ENCODE measurements at regions not wholly inside any gene's neighbourhood (a gene's known extent, or its start where the extent isn't known, plus 50 kb on each side); places are given as distances from the start of the nearest gene placed in this dataset.

DNA sequence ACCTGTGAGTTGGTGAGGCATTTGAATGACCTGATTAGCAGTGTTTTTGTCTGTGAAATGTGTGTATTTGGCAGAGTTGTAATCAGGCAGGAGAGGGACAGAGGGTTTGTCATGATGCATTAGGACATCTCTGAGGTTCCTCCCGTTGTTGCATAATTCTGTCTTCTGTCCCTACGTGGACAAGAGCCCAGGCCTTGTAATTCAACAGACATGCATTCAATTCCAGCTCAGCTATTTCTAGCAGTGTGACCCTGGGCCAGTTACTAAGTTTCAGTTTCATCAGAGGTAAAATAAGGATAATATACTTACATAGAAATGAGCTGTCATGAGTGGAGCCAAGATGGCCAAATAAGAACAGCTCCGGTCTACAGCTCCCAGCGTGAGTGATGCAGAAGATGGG lies 208.6 kb downstream of the SLC38A4 start:
- no peak for TF ChIP-seq SP1 (IDR thresholded peaks at IDR 0.05)
- TF ChIP-seq CTBP1 (IDR thresholded peaks at IDR 0.05; ENCODE audit: borderline replicate concordance): no peak
- no peak for TF ChIP-seq FOXM1 (IDR thresholded peaks at IDR 0.05; ENCODE audit: borderline replicate concordance)
- no peak for TF ChIP-seq ELF4 (IDR thresholded peaks at IDR 0.05)
- TF ChIP-seq NFRKB (IDR thresholded peaks at IDR 0.05): no peak
- TF ChIP-seq BHLHE40 (IDR thresholded peaks at IDR 0.05; ENCODE audit: borderline replicate concordance): no peak
- no peak for TF ChIP-seq HDGF (IDR thresholded peaks at IDR 0.05; ENCODE audit: borderline replicate concordance)
- DNase-seq (ENCODE audit: extremely low spot score): no peak
- POLR2A ChIA-PET: no interaction called here
- CTCF ChIA-PET: no interaction called here

DNA sequence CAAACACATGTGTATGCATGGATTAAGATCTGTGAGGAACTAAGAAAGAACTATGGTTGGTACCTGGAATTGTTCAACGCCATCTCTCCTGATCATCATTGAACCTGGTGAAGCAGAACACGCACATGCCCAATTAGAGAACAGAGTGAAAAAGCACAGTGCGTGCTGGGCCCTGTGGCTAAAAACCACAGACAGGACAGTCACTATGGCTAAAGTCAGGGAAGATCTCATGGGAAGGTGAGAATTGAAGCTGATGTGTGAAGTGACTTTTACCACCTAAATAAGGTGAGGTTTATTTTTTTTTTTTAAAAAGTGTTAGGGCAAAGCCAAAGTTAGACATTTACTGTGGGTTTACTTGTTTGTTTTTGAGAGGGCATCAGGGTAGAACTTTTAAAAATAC lies 215.0 kb downstream of the SLC38A4 start:
- POLR2A ChIA-PET: no interaction called here
- CTCF ChIA-PET: no interaction called here
- no peak for DNase-seq (ENCODE audit: extremely low spot score)
- TF ChIP-seq, protein P1, sequence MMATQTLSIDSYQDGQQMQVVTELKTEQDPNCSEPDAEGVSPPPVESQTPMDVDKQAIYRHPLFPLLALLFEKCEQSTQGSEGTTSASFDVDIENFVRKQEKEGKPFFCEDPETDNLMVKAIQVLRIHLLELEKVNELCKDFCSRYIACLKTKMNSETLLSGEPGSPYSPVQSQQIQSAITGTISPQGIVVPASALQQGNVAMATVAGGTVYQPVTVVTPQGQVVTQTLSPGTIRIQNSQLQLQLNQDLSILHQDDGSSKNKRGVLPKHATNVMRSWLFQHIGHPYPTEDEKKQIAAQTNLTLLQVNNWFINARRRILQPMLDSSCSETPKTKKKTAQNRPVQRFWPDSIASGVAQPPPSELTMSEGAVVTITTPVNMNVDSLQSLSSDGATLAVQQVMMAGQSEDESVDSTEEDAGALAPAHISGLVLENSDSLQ (IDR thresholded peaks at IDR 0.05): no peak
- no peak for TF ChIP-seq FOXM1 (IDR thresholded peaks at IDR 0.05; ENCODE audit: borderline replicate concordance)
- no peak for TF ChIP-seq L3MBTL2 (conservative IDR thresholded peaks at IDR 0.05)
- TF ChIP-seq ELF4 (IDR thresholded peaks at IDR 0.05): no peak
- no peak for TF ChIP-seq TARDBP (IDR thresholded peaks at IDR 0.05)
- TF ChIP-seq FOXK2 (IDR thresholded peaks at IDR 0.05): no peak
- TF ChIP-seq HDGF (IDR thresholded peaks at IDR 0.05; ENCODE audit: borderline replicate concordance): no peak
- TF ChIP-seq LEF1 (IDR thresholded peaks at IDR 0.05; ENCODE audit: borderline replicate concordance): no peak
- TF ChIP-seq ARNT (IDR thresholded peaks at IDR 0.05): no peak
- no peak for TF ChIP-seq CTBP1 (IDR thresholded peaks at IDR 0.05; ENCODE audit: borderline replicate concordance)
- TF ChIP-seq FOXA1 (IDR thresholded peaks at IDR 0.05): no peak
- TF ChIP-seq SP1 (IDR thresholded peaks at IDR 0.05): no peak
- no peak for TF ChIP-seq BHLHE40 (IDR thresholded peaks at IDR 0.05; ENCODE audit: borderline replicate concordance)
- no peak for TF ChIP-seq ZNF384 (IDR thresholded peaks at IDR 0.05)
- no peak for TF ChIP-seq NFRKB (IDR thresholded peaks at IDR 0.05)

DNA sequence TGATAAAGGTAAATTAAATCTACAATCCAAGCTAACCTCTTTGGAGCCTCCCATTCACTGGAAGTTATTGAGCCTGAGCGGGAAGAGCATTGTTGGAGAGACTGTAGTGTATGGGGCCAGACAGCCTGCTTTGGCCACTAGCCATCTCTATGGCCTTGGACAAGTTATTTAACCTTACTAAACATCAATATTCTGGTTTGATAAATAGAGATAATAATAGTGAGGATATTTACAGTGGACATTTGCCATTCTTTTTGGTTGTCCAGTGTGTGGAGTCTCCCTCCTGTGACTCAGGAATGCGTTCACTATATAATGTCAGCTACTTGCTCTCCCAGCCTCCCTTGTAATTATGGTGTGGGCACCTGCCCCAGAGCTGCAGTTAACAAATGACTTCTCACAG lies 216.1 kb downstream of the SLC38A4 start:
- TF ChIP-seq L3MBTL2 (conservative IDR thresholded peaks at IDR 0.05): no peak
- no peak for TF ChIP-seq FOXM1 (IDR thresholded peaks at IDR 0.05; ENCODE audit: borderline replicate concordance)
- TF ChIP-seq, protein P1 (IDR thresholded peaks at IDR 0.05): no peak
- no peak for DNase-seq (ENCODE audit: extremely low spot score)
- ChIA-PET CTCF (no interaction called here), POLR2A (no interaction called here)

DNA sequence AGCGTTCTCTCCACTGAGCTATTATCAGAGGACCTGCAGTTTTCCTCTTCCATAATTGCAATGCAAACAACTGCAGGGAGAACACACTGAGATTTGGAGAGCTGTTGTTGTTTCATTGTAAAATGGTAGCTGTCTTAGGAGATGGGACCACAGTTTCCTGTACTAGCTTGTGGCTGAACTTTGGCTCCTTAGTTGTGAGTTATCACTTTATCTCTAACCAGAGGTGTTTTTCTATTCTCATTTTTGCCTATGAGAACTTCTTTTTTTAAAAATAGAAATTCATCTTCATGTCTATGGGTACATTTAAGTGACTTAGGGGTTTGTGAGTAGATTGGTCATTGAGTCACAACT lies 216.5 kb downstream of the SLC38A4 start:
- ChIA-PET POLR2A (no interaction called here), CTCF (no interaction called here)

DNA sequence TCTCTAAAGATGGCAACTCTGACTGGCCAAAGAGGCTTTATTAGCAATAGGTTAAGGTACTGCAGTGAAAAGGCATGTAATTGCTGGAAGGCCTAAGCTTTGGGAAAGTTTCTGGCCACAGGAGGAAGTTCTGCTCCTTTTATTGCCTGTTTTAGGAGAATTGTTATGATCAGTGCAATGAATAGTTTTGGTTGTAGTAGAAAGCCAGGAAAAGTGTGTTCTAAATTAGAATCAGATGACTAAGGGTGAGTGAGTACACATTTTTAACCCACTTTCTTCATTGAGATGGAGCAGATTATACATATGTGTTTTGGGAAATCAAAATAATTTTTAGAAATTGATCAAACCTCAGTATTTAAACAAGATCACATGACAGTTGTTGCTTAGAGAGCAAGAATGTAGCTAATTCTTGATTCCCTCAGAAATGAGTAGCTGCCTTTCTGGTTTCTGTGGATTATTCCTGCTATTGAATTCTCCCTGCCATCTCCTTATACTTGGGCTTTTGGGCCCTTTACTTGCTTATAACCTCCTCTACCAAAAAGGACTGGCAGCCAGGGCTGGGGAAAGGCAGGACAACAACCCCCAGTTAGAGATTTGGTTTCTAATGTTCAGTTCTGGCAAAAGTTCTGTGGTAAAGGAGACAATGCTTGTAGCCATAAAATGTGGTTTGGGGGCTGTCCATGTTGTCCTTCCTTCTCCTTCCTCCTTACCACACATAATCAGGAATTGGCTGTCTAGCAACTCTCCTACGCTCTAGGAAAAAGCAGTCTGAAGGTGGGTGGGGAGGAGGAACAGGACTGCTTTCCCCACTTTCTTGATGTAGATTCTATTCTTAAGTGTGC lies 217.1 kb downstream of the SLC38A4 start:
- ChIA-PET POLR2A (no interaction called here), CTCF (no interaction called here)
- no peak for DNase-seq (ENCODE audit: extremely low spot score)
- TF ChIP-seq FOXK2 (IDR thresholded peaks at IDR 0.05) (no peak), SP1 (IDR thresholded peaks at IDR 0.05) (no peak), FOXM1 (IDR thresholded peaks at IDR 0.05; ENCODE audit: borderline replicate concordance) (no peak), FOXA1 (IDR thresholded peaks at IDR 0.05) (no peak), ELF4 (IDR thresholded peaks at IDR 0.05) (no peak), HDGF (IDR thresholded peaks at IDR 0.05; ENCODE audit: borderline replicate concordance) (no peak), TARDBP (IDR thresholded peaks at IDR 0.05) (no peak), L3MBTL2 (conservative IDR thresholded peaks at IDR 0.05) (no peak), CTBP1 (IDR thresholded peaks at IDR 0.05; ENCODE audit: borderline replicate concordance) (no peak), ARNT (IDR thresholded peaks at IDR 0.05) (no peak), LEF1 (IDR thresholded peaks at IDR 0.05; ENCODE audit: borderline replicate concordance) (no peak), SUZ12 (IDR thresholded peaks at IDR 0.05) (no peak), NFRKB (IDR thresholded peaks at IDR 0.05) (no peak), ZNF384 (IDR thresholded peaks at IDR 0.05) (no peak)
- TF ChIP-seq, protein P1 (IDR thresholded peaks at IDR 0.05): no peak

More for the DNA sequence above, 216.5 kb downstream of the SLC38A4 start:
- no peak for DNase-seq (ENCODE audit: extremely low spot score)
- TF ChIP-seq HDGF (IDR thresholded peaks at IDR 0.05; ENCODE audit: borderline replicate concordance) (no peak), L3MBTL2 (conservative IDR thresholded peaks at IDR 0.05) (no peak), SUZ12 (IDR thresholded peaks at IDR 0.05) (no peak), FOXK2 (IDR thresholded peaks at IDR 0.05) (no peak), ZNF384 (IDR thresholded peaks at IDR 0.05) (no peak), FOXM1 (IDR thresholded peaks at IDR 0.05; ENCODE audit: borderline replicate concordance) (no peak), NFRKB (IDR thresholded peaks at IDR 0.05) (no peak), LEF1 (IDR thresholded peaks at IDR 0.05; ENCODE audit: borderline replicate concordance) (no peak), ELF4 (IDR thresholded peaks at IDR 0.05) (no peak), FOXA1 (IDR thresholded peaks at IDR 0.05) (no peak), SP1 (IDR thresholded peaks at IDR 0.05) (no peak), CTBP1 (IDR thresholded peaks at IDR 0.05; ENCODE audit: borderline replicate concordance) (no peak), ARNT (IDR thresholded peaks at IDR 0.05) (no peak), TARDBP (IDR thresholded peaks at IDR 0.05) (no peak), BHLHE40 (IDR thresholded peaks at IDR 0.05; ENCODE audit: borderline replicate concordance) (no peak)
- TF ChIP-seq, protein P1 (IDR thresholded peaks at IDR 0.05): no peak

All from HEK293T (cell line).